ENCODE measurements at regions not wholly inside any gene's neighbourhood (a gene's known extent, or its start where the extent isn't known, plus 50 kb on each side); places are given as distances from the start of the nearest gene placed in this dataset.

GRCh38 chr3:190172751-190173150 is 52.1 kb upstream of the P3H2 start:
- DNase-seq (no peak), ATAC-seq (no peak)
- Histone ChIP-seq H3K4me3 (no peak overlapping the region), H3K27ac (no peak overlapping the region), H3K9me3 (no peaks in the 10 kb centered on the region), H3K36me3 (no peaks in the 10 kb centered on the region), H3K4me1 (no peaks in the 10 kb centered on the region), H3K27me3 (ENCODE audit: low read depth) (no peaks in the 10 kb centered on the region)
- intact Hi-C loops (cut with DNase I), result no loop called here
- no peak for TF ChIP-seq CTCF (IDR thresholded peaks at IDR 0.05)

All from lower lobe of right lung (tissue), 2 donors.